ENCODE measurements at regions not wholly inside any gene's neighbourhood (a gene's known extent, or its start where the extent isn't known, plus 50 kb on each side); places are given as distances from the start of the nearest gene placed in this dataset.

DNA sequence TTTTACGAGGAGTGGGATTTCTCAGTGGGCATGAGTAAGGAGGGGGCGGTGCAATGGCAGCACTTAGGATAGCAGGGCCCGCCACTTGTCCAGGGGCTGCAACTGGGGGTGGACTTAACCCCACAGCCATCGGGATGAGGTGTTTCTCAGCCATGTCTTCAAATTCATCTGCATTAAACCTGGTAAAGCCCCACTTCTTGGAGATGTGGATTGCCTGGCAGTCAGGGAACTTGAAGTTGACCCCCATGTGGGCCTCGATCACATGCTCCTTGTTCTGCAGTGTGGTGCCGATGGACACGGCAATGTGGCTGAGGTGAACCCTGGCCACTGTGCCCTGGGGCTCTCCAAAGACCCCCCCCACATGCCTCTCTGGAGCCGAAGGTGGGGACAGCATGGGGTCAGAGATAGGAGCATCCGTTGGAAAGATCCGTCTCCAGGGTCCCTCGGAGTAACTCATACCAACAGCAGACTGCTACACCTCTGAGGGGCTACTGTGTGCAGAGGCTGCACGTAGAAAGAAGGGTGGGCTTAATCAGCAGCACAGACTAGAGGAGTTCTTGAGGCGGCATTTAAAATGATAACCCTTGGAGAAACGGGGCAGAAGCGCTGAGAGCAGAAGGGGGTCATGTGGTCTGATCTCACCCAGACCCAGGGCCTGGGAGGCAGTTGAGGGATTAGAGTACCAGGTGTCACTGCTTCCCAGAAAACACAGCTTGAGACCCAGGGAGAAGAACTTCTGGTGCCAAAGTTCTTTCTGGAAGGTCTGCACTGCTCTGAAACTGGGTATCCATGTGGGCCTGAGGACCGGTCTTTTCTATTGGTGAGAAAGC lies 141.4 kb downstream of the MTX3 start:
- Histone ChIP-seq H3K36me3 (ENCODE audit: insufficient read depth, low read length) (no peaks in the 10 kb centered on the region), H3K79me2 (ENCODE audit: insufficient read depth, low read length) (no peaks in the 10 kb centered on the region), H2AFZ (ENCODE audit: low read length) (no peak overlapping the region), H3K4me2 (ENCODE audit: low read depth, low read length, poor library complexity, severe bottlenecking) (no peak overlapping the region), H3F3A (ENCODE audit: low read depth) (no peaks in the 10 kb centered on the region), H4K20me1 (ENCODE audit: insufficient read depth, low read length, poor library complexity, severe bottlenecking) (no peaks in the 10 kb centered on the region), H3K9me3 (ENCODE audit: insufficient read depth, low read depth, low read length) (no peaks in the 10 kb centered on the region), H3K4me3 (ENCODE audit: low read length, poor library complexity, severe bottlenecking) (no peak overlapping the region), H3K27me3 (ENCODE audit: insufficient read depth, low read length, poor library complexity, severe bottlenecking) (no peaks in the 10 kb centered on the region), H3K4me1 (ENCODE audit: insufficient read depth, low read length, poor library complexity, severe bottlenecking) (no peaks in the 10 kb centered on the region), H3K9ac (ENCODE audit: low read depth, low read length, poor library complexity, severe bottlenecking) (no peak overlapping the region), H3K9me2 (replicated peaks; ENCODE audit: low read depth, low read length) (no peaks in the 10 kb centered on the region)
- TF ChIP-seq, protein P1, sequence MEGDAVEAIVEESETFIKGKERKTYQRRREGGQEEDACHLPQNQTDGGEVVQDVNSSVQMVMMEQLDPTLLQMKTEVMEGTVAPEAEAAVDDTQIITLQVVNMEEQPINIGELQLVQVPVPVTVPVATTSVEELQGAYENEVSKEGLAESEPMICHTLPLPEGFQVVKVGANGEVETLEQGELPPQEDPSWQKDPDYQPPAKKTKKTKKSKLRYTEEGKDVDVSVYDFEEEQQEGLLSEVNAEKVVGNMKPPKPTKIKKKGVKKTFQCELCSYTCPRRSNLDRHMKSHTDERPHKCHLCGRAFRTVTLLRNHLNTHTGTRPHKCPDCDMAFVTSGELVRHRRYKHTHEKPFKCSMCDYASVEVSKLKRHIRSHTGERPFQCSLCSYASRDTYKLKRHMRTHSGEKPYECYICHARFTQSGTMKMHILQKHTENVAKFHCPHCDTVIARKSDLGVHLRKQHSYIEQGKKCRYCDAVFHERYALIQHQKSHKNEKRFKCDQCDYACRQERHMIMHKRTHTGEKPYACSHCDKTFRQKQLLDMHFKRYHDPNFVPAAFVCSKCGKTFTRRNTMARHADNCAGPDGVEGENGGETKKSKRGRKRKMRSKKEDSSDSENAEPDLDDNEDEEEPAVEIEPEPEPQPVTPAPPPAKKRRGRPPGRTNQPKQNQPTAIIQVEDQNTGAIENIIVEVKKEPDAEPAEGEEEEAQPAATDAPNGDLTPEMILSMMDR (conservative IDR thresholded peaks at IDR 0.05; ENCODE audit: low read length) = no peak
- no peak for TF ChIP-seq EZH2phosphoT487 (IDR thresholded peaks at IDR 0.05; ENCODE audit: borderline replicate concordance)

All from Loucy (cell line).